SIG-M5 treated with dmso at 0.1 percent for 504 hours (cell line): ENCODE measurements at regions not wholly inside any gene's neighbourhood (a gene's known extent, or its start where the extent isn't known, plus 50 kb on each side); places are given as distances from the start of the nearest gene placed in this dataset.
"Not testable (repeated sequence)": the region's sequence is repeated elsewhere in the genome, so short reads cannot be mapped to it uniquely, and the experiment has no call there.

Source experiments
- DNase-seq: peaks from one replicate; lab custom pipeline; 2025; ENCODE audit not compliant: unreplicated experiment; lab: John Stamatoyannopoulos, UW

- no peak for DNase-seq
Measured at GRCh38 chr5:104599726-104600125, 1037.1 kb upstream of the NUDT12 start.

- no peak for DNase-seq
Measured at GRCh38 chr5:104598285-104598684, 1035.7 kb upstream of the NUDT12 start.

- DNase-seq, result no peak
Measured at GRCh38 chr5:104594850-104595249, 1032.3 kb upstream of the NUDT12 start.

DNA sequence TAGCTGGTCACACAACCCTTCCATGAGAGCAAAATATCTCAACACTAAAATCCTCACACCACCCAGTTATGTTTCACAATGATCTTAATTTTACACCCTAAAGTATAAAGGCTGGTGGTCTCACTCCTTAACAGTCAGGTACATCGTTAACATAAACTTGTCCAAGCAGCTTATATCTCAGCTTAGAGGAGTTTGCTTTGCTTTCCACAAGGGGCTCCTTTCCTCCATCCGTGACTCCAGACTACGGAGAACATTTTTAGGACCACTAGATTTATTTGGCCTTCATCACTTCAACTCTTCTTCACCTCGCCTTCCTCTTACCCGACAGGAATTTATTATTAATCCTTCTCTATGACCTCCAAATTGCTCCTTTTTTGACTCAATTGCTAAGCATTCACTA is 1014.1 kb upstream of the NUDT12 start:
- DNase-seq, result no peak

GRCh38 chr5:104573949-104574709 is 1011.5 kb upstream of the NUDT12 start:
- no peak for DNase-seq

- DNase-seq, result no peak
Measured at GRCh38 chr5:104569621-104570020, 1007.0 kb upstream of the NUDT12 start.

- DNase-seq, result no peak
Measured at GRCh38 chr5:104564530-104564929, 1001.9 kb upstream of the NUDT12 start.

DNA sequence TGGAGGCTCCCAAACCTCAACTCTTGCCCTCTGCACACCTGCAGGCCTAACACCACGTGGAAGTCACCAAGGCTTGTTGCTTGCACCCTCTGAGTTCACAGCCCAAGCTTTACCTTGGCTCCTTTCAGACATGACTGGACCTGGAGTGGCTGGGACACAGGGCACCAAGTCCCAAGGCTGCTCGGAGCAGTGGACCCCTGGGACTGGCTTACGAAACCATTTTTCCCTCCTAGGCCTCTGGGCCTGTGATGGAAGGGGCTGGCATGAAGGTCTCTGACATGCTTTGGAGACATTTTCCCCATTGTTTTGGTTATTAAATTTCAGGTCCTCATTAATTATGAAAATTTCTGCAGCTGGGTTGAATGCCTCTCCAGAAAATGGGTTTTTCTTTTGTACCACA is 994.4 kb upstream of the NUDT12 start:
- DNase-seq, result no peak

GRCh38 chr5:104551628-104552027 is 989.0 kb upstream of the NUDT12 start:
- DNase-seq, result no peak

DNA sequence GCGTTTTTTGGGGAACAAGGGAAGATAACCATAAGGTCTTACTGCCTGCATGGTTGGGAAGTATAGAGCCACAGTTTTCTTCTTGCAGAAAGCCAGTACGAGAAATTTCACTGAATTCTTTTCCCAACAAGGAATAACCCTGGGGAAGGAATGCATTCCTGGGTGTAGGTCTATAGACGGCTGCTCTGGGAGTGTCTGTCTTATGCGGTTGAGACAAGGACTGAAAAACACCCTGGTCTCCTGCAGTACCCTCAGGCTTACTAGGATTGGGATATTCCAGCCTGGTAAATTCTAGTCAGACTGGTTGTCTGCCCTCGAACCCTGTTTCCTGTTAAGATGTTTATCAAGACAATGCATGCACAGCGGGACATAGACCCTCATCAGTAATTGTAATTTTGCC is 984.3 kb upstream of the NUDT12 start:
- DNase-seq, result not testable (repeated sequence)

- no peak for DNase-seq
Measured at GRCh38 chr5:104541141-104541785, 978.7 kb upstream of the NUDT12 start.

DNA sequence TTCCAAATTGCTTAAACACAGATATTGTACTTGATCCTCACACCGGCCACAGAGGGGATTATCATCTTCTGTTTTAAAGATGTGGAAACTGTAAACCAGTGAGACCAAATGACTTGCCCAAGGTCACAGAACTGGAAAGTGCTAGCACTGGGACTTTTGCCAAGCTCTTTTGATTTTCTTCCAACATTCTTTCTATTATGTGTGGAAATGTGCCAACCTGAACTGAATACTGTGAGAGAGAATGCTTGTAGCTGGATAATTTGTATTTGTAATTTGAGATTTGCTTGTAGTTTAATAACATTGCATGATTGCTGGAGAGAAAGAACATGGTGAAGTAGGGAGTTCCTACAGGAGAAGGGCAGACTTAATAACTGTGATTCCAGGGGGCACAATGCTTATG is 977.9 kb upstream of the NUDT12 start:
- no peak for DNase-seq

DNA sequence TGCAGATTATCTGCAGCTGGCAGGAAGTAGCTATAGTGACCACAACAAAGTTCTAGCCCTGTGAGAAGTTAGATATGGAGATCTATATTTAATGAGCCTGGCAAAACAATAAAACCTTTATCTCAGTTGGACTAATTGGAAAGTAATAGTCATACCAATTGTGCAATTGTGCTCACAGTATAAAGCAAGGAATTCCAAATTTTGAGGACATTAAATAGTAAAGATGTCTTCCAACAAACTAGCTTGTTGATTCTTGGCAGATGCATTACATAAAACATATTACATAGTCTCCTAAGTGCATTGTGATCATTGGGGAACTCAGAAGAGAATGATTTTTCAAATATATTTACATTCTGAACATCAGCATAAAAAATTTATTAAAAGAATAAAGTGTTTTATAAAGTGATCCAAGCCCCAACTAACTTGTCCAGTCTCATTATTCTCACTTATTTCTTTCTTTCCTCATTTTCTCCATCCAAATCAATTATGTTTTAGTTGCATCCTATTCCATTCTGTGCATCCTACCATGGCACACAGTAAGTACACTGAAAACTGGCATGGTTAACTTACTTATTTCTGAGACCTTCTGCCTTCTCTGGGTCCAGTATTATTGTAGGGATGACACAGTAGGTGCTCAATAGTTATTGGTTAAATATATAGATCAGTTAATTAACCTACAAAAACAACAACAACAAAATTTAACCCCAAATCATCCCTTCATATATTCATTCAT is 977.2 kb upstream of the NUDT12 start:
- DNase-seq, result no peak

DNA sequence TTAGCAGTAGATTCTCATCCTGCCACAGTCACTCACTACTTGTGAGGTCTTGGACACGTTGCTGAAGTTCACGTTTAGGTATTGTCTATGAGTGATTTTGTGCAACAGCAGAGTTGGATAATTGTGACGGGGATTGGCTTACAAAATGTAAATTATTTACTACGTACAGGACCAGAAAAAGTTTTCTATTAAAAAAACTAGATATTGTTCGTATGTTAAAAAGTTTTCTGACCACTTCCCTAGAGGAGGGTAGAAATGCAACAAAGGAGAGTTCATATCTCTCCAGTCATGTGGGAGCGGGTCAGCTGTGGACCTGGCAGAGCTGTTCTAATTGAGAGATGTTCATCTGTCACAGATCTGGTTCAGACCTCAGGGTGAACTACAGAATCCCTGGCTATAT is 976.1 kb upstream of the NUDT12 start:
- no peak for DNase-seq

GRCh38 chr5:104533498-104533897 is 970.9 kb upstream of the NUDT12 start:
- peak; percentile 4 for DNase-seq

GRCh38 chr5:104526866-104527265 is 964.3 kb upstream of the NUDT12 start:
- no peak for DNase-seq

- DNase-seq, result no peak
Measured at GRCh38 chr5:104513640-104514072, 951.1 kb upstream of the NUDT12 start.

DNA sequence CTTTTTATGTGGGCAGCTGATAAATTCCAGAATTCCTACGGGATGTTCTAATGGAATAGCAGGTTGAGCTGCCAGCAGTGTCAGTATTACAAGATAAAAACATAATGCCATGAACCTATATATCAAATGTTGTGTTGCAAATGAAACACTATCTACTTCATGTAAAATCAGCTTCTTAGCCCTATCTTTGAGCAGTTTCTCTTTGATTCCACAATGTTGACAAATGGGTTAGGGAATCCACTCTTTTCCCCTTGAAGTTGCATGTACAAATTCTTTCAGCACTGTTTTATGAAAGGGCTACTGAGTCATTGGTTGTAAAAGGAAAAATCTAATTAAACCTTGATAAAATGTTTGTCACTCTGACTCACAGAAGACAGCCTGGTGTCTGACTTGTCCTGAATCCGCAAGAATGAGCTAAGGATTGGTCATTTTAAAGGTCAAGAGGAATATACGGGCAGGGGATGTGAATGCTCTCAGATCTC is 950.6 kb upstream of the NUDT12 start:
- no peak for DNase-seq

DNA sequence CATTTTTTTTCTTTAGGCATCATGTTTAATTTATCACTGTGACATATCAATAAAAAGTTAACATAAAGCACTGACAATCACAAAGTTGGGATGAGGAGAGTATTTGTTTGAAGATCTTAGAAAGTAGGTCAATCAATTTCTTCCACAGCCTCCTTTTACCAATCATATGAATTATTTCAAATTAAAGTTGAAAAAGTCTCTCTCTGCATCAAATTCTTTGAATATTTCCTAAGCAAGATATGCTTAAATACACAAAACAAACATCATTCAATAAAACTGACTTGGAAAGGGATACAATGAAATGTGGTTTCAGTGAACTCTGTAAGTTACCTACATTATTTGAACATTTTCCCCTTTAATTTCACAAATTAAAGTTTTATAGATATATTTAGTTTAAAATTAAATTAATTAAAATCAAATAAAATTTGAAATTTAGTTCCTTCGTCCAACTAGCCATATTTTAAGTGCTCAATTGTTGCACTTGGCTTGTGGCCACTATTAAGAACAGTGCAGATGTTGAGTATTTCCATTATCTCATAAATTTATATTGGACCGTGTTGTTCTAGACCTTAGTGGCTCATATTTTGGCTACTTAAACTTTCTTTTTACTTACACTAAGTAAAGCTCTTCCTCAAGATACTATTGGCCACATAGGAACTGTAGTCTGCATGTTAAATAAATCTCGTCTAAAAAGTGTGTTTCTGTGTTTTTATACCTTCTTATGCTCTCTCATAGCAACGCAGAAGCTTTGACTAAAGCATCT is 949.7 kb upstream of the NUDT12 start:
- DNase-seq, result no peak

GRCh38 chr5:104498281-104498680 is 935.7 kb upstream of the NUDT12 start:
- DNase-seq, result peak; percentile 52

- DNase-seq, result no peak
Measured at GRCh38 chr5:104494083-104494482, 931.5 kb upstream of the NUDT12 start.
